ENCODE measurements at regions not wholly inside any gene's neighbourhood (a gene's known extent, or its start where the extent isn't known, plus 50 kb on each side); places are given as distances from the start of the nearest gene placed in this dataset.

DNA sequence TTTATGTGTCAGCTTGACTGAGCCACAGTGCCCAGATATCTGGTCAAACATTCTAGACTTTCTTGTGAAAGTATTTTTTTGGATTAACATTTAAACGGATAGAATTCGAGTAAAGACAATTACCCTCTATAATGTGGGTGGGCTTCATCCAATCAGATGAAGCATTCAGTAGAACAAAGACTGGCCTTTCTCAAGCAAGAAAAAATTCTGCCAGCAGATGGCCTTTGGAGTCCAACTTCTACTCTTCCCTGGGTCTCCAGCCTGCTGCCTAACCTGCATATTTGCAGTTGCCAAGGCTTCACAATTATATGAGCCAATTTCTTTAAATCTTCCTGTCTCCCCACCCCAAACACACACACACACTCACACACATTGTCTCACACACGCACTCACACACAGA is 86.4 kb downstream of the MED10 start:
- H3K9ac ChIP-seq (ENCODE audit: extremely low read depth, low read length, poor library complexity, severe bottlenecking), result no peak overlapping the region
- no peaks in the 10 kb centered on the region for H3K9me3 Mint-ChIP-seq
- H3K4me3 Mint-ChIP-seq, result no peak overlapping the region
- DNase-seq, result peak; percentile 72
- 0 to 19% methylated on average over 2 of the region's 3 CpGs for WGBS, 2 experiments (ENCODE audit: insufficient coverage in 1 of 2, insufficient read length in 1 of 2)
- peak; percentile 75 for TF ChIP-seq CTCF (conservative IDR thresholded peaks at IDR 0.05)
- peaks cover 25% of the 10 kb centered on the region for H3K27me3 ChIP-seq (ENCODE audit: control insufficient read depth, insufficient read depth, low read length, poor library complexity, severe bottlenecking)
- peaks cover 41% of the 10 kb centered on the region for H3K27me3 Mint-ChIP-seq (ENCODE audit: insufficient read depth)
- H3K9me3 ChIP-seq (ENCODE audit: control insufficient read depth, low read length), result no peaks in the 10 kb centered on the region
- no peaks in the 10 kb centered on the region for H3K36me3 ChIP-seq (ENCODE audit: control insufficient read depth, insufficient read depth, low read length)
- no peaks in the 10 kb centered on the region for H3K4me1 Mint-ChIP-seq
- no peaks in the 10 kb centered on the region for H3K36me3 Mint-ChIP-seq (ENCODE audit: low read depth)
- no peak overlapping the region for H3K27ac ChIP-seq (ENCODE audit: low read depth, low read length)
- no peaks in the 10 kb centered on the region for H3K4me1 ChIP-seq (ENCODE audit: control insufficient read depth, insufficient read depth, low read length)
- H3K27ac Mint-ChIP-seq, result no peak overlapping the region
- no peak overlapping the region for H3K4me3 ChIP-seq (ENCODE audit: low read length)

GRCh38 chr5:6289239-6289638 is 89.1 kb downstream of the MED10 start:
- TF ChIP-seq CTCF (conservative IDR thresholded peaks at IDR 0.05), result no peak
- 94% methylated on average over 2 to 3 of the region's 3 CpGs for WGBS, 2 experiments (ENCODE audit: insufficient coverage in 1 of 2, insufficient read length in 1 of 2)
- Histone ChIP-seq H3K9ac (ENCODE audit: extremely low read depth, low read length, poor library complexity, severe bottlenecking) (no peak overlapping the region), H3K36me3 (ENCODE audit: control insufficient read depth, insufficient read depth, low read length) (no peaks in the 10 kb centered on the region), H3K27ac (ENCODE audit: low read depth, low read length) (no peak overlapping the region), H3K4me1 (ENCODE audit: control insufficient read depth, insufficient read depth, low read length) (no peaks in the 10 kb centered on the region), H3K27me3 (ENCODE audit: control insufficient read depth, insufficient read depth, low read length, poor library complexity, severe bottlenecking) (peaks cover 18% of the 10 kb centered on the region), H3K4me3 (ENCODE audit: low read length) (no peak overlapping the region), H3K9me3 (ENCODE audit: control insufficient read depth, low read length) (no peaks in the 10 kb centered on the region)
- H3K27ac Mint-ChIP-seq, result no peak overlapping the region
- H3K27me3 Mint-ChIP-seq (ENCODE audit: insufficient read depth), result peaks cover 23% of the 10 kb centered on the region
- H3K4me3 Mint-ChIP-seq, result no peak overlapping the region
- H3K36me3 Mint-ChIP-seq (ENCODE audit: low read depth), result no peaks in the 10 kb centered on the region
- H3K4me1 Mint-ChIP-seq, result no peaks in the 10 kb centered on the region
- no peaks in the 10 kb centered on the region for H3K9me3 Mint-ChIP-seq
- no peak for DNase-seq

GRCh38 chr5:6287176-6287575 is 91.2 kb downstream of the MED10 start:
- Mint-ChIP-seq H3K9me3 (peaks cover 2% of the 10 kb centered on the region), H3K4me3 (no peak overlapping the region), H3K4me1 (no peaks in the 10 kb centered on the region), H3K27ac (no peak overlapping the region), H3K27me3 (ENCODE audit: insufficient read depth) (peaks cover 7% of the 10 kb centered on the region), H3K36me3 (ENCODE audit: low read depth) (no peaks in the 10 kb centered on the region)
- peak; percentile 57 for DNase-seq
- 61% methylated on average over 6 of the region's 6 CpGs; no CpG with 5 or more reads in 1 of the 2 experiments for WGBS, 2 experiments (ENCODE audit: insufficient coverage in 1 of 2, insufficient read length in 1 of 2)
- Histone ChIP-seq H3K4me1 (ENCODE audit: control insufficient read depth, insufficient read depth, low read length) (no peaks in the 10 kb centered on the region), H3K36me3 (ENCODE audit: control insufficient read depth, insufficient read depth, low read length) (no peaks in the 10 kb centered on the region), H3K9me3 (ENCODE audit: control insufficient read depth, low read length) (no peaks in the 10 kb centered on the region), H3K27ac (ENCODE audit: low read depth, low read length) (no peak overlapping the region), H3K9ac (ENCODE audit: extremely low read depth, low read length, poor library complexity, severe bottlenecking) (no peak overlapping the region), H3K4me3 (ENCODE audit: low read length) (no peak overlapping the region), H3K27me3 (ENCODE audit: control insufficient read depth, insufficient read depth, low read length, poor library complexity, severe bottlenecking) (peaks cover 8% of the 10 kb centered on the region)
- peak; percentile 29 for TF ChIP-seq CTCF (conservative IDR thresholded peaks at IDR 0.05)
